ENCODE measurements at regions not wholly inside any gene's neighbourhood (a gene's known extent, or its start where the extent isn't known, plus 50 kb on each side); places are given as distances from the start of the nearest gene placed in this dataset.

DNA sequence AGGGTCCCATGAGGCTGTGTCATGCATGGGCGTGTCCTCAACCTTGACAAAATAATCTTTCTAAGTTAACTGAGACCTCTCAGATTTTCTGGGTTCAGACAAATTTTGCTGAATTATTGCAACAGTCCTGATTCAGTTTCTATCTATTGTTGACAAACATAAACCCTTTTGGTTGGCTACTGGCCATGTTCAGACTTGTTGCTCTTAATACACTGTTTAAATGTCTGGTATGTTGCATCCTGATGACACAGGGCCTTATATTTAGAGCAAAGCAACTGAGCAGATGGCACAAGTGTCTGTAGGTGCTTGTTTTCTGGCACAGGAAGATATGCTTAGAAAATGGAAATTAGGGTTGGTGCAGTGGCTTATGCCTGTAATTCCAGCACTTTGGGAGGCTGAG lies 456.9 kb upstream of the USP9Y start:
- no peak for FAIRE-seq
- dilution Hi-C loops (cut with MboI; ENCODE audit: extremely low pct_ligation_motif_present, low sequenced_read_pairs): no loop called here
- POLR2A ChIA-PET: no interaction called here

More for the DNA sequence above, 456.9 kb upstream of the USP9Y start:
- Histone ChIP-seq H3K36me3 (ENCODE audit: control insufficient read depth in 2 of 2, extremely low read depth in 1 of 2, insufficient read depth in 2 of 2, low read length in 2 of 2) (no peaks in the 10 kb centered on the region), H2AFZ (ENCODE audit: low read depth, low read length) (no peak overlapping the region), H3K27me3 (ENCODE audit: control insufficient read depth in 2 of 2, insufficient read depth in 2 of 2, low read length in 2 of 2) (no peaks in the 10 kb centered on the region), H3K4me2 (ENCODE audit: insufficient read depth, low read length) (no peak overlapping the region), H3K9me3 (replicated peaks; ENCODE audit: control insufficient read depth, insufficient read depth, low read length) (no peaks in the 10 kb centered on the region), H4K20me1 (replicated peaks; ENCODE audit: control insufficient read depth, extremely low read depth, insufficient read depth, low read length) (no peaks in the 10 kb centered on the region), H3K9me1 (replicated peaks; ENCODE audit: control insufficient read depth, extremely low read depth, insufficient read depth, low read length) (no peaks in the 10 kb centered on the region), H3K4me3 (replicated peaks in 1 of 3; ENCODE audit: insufficient read depth in 1 of 3, low read depth in 1 of 3, low read length in 3 of 3) (no peak overlapping the region), H3K4me1 (ENCODE audit: control insufficient read depth, extremely low read depth, insufficient read depth, low read length) (no peaks in the 10 kb centered on the region), H3K27ac (ENCODE audit: insufficient read depth, low read depth, low read length) (no peak overlapping the region), H3K79me2 (ENCODE audit: control insufficient read depth, insufficient read depth, low read length) (no peaks in the 10 kb centered on the region), H3K9ac (replicated peaks; ENCODE audit: extremely low read depth, insufficient read depth, low read length) (no peak overlapping the region)
- no peak for TF ChIP-seq EZH2 (IDR thresholded peaks at IDR 0.05; ENCODE audit: borderline replicate concordance, low read depth, low read length, severe bottlenecking)
- TF ChIP-seq MYC (IDR thresholded peaks at IDR 0.05; ENCODE audit: low read depth, low read length): no peak
- TF ChIP-seq JUN (IDR thresholded peaks at IDR 0.05; ENCODE audit: borderline replicate concordance, insufficient read depth, insufficient read length, low read depth): no peak
- no peak for TF ChIP-seq GATA2 (IDR thresholded peaks at IDR 0.05; ENCODE audit: insufficient read depth, insufficient read length, low read depth, low read length)
- TF ChIP-seq CTCF (IDR thresholded peaks at IDR 0.05; ENCODE audit: extremely low read depth in 1 of 2, insufficient read depth in 1 of 2, low read depth in 1 of 2, low read length in 2 of 2): no peak
- no peak for TF ChIP-seq POLR2A (IDR thresholded peaks at IDR 0.05; ENCODE audit: low read depth, low read length)
- no peak for TF ChIP-seq FOS (IDR thresholded peaks at IDR 0.05; ENCODE audit: borderline replicate concordance, insufficient read depth, low read length)
- no TSS peak for BruUV-seq (replicated peaks)
- intact Hi-C loops (cut with micrococcal nuclease): no loop called here
- DNase-seq (ENCODE audit: low read depth, low spot score): no peak
- CTCF ChIA-PET: no interaction called here

All from endothelial cell of umbilical vein (primary cell).